DND-41 (cell line): ENCODE measurements at regions not wholly inside any gene's neighbourhood (a gene's known extent, or its start where the extent isn't known, plus 50 kb on each side); places are given as distances from the start of the nearest gene placed in this dataset.

ENCODE experiments used
- EZH2 ChIP-seq: IDR thresholded peaks from 3 replicates; pipeline ENCODE4 v1.6.1; 2012; ENCODE audit warnings: borderline replicate concordance, low read depth, mild to moderate bottlenecking, moderate library complexity, low read length, inconsistent platforms; ENCODE audit not compliant: severe bottlenecking
- TF ChIP-seq, protein P1 (sequence below): IDR thresholded peaks from 2 replicates; pipeline ENCODE4 v1.5.1; 2012; ENCODE audit warnings: borderline replicate concordance, low read length, moderate library complexity, mild to moderate bottlenecking; ENCODE audit not compliant: poor library complexity, severe bottlenecking; ENCODE audit errors: extremely low read depth

DNA sequence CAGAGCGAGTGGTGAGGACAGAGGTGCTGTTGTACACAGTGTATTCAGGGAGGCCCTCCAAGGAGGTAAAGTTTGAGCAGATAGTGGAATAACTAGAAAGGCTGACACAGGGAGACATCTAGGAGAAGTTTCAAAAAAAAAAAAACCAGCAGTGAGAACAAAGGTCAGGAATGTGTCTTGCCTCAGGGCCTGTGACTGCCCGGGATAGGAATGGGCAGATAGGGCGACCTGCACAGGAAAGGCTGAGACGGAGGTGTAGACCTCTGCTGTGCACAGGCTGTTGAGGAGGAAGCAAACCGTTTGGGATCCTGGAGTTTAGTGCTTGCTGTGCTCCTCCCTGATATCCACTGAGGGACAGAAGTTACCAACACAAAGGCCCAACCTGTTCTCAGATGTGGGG is 406.5 kb upstream of the B3GAT1 start:
- TF ChIP-seq, protein P1, sequence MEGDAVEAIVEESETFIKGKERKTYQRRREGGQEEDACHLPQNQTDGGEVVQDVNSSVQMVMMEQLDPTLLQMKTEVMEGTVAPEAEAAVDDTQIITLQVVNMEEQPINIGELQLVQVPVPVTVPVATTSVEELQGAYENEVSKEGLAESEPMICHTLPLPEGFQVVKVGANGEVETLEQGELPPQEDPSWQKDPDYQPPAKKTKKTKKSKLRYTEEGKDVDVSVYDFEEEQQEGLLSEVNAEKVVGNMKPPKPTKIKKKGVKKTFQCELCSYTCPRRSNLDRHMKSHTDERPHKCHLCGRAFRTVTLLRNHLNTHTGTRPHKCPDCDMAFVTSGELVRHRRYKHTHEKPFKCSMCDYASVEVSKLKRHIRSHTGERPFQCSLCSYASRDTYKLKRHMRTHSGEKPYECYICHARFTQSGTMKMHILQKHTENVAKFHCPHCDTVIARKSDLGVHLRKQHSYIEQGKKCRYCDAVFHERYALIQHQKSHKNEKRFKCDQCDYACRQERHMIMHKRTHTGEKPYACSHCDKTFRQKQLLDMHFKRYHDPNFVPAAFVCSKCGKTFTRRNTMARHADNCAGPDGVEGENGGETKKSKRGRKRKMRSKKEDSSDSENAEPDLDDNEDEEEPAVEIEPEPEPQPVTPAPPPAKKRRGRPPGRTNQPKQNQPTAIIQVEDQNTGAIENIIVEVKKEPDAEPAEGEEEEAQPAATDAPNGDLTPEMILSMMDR = no peak
- TF ChIP-seq EZH2 = no peak
